WI38 (cell line): ENCODE measurements at regions not wholly inside any gene's neighbourhood (a gene's known extent, or its start where the extent isn't known, plus 50 kb on each side); places are given as distances from the start of the nearest gene placed in this dataset.

ENCODE experiments used
- H3K4me3 ChIP-seq: 2 replicates; pipeline ENCODE4 v1.5.1; 2011; ENCODE audit warnings: low read depth, mild to moderate bottlenecking, control low read depth, low read length
- TF ChIP-seq, protein P1 (sequence below): IDR thresholded peaks from 2 replicates; pipeline ENCODE4 v1.5.1; 2012; ENCODE audit warnings: low read depth, mild to moderate bottlenecking, control low read depth, low read length

DNA sequence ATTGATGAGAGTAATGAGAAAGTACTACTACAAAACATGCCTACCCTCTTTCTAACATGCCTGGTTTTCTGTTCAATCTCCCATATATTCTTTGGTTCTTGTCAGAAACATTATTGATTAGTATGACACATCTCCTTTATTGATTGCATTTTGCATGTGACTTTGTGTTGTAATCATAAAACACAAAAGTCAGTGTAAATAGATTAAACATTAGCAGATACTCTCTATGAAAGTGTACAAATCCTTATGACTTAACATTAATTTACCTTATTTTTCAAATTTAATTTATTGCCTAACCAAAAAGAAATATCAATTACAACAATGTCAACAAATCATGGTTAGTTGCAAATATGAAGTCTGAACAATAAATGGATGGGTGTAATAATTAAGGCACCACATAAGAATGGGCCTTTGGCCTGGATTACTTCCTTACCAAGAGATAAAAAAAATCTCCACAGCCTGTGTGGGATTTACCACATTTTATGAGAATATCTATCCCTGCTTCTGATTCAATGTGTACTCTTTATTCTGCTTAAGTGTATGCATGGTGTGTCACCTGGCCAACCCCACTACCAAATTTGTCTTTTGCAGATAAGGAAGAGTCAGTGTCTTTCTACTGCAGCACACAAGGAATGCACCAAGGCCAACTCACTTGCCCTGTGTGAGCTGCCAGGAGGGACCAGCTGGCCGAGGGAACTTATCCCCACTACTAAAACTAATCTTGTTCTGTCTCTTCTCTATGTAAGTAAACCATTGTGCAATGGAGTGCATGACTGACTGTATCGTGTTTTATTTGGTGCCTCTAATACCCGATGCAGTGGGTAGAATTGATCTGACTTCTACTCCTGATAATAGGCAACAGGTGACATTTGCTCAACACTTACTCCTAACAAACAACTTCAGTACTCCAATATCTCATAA, 1001.9 kb upstream of the CDH10 start:
- no peak overlapping the region for H3K4me3 ChIP-seq
- TF ChIP-seq, protein P1, sequence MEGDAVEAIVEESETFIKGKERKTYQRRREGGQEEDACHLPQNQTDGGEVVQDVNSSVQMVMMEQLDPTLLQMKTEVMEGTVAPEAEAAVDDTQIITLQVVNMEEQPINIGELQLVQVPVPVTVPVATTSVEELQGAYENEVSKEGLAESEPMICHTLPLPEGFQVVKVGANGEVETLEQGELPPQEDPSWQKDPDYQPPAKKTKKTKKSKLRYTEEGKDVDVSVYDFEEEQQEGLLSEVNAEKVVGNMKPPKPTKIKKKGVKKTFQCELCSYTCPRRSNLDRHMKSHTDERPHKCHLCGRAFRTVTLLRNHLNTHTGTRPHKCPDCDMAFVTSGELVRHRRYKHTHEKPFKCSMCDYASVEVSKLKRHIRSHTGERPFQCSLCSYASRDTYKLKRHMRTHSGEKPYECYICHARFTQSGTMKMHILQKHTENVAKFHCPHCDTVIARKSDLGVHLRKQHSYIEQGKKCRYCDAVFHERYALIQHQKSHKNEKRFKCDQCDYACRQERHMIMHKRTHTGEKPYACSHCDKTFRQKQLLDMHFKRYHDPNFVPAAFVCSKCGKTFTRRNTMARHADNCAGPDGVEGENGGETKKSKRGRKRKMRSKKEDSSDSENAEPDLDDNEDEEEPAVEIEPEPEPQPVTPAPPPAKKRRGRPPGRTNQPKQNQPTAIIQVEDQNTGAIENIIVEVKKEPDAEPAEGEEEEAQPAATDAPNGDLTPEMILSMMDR: no peak

DNA sequence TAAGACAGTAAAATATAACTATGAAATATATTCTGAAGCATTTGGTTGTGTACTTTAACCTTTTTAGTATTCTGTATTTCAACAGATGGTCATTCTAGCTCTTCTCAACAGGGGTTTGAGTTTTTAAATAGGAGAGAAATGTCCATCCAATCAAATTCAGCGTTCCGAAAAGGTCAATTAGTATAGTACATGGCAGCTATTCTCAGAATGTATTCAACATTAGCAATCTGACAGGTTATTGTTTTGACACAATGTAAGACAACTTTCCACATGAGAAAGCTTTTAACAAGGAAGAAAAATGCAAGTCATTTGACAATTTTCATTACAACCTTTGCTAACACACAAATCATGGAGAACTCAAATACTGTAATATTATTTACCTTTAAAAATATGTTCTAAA, 996.3 kb upstream of the CDH10 start:
- H3K4me3 ChIP-seq: no peak overlapping the region
- TF ChIP-seq, protein P1: no peak

DNA sequence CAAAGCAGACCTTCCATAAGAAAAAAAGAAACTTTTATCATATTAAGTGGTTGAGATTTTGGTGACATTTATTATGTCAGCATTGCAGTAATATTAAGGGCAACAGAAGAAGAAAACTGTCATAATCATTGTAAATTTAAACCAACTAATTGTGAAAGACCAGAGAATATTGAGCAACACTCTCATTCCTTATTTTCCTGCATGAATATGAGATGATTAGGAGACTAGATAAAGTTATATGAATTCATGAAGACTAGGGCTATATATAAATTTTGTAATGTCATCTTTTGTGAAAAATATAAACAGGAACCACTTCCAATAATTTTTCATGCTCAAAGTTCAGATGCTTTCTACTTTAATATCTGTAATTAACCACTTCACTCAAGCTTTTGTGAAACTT, 974.5 kb upstream of the CDH10 start:
- TF ChIP-seq, protein P1: no peak

DNA sequence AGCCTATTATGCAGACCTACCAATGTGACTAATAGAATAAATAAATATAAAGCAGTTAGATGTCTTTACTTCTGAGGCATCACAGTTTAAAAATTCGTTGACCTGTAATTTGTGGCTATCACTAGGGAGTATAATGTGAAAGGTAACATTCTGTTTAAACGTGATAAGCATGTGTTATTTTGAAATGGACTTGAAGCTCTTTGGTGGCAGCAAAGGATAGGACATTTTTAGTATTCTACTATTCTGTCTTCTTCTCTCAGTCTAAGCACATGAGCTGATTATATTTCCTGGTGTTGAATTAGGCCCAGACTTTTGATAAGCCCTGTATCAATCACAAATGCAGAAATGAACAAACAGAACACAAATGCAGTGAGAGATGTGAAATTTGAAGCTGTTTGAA, 974.0 kb upstream of the CDH10 start:
- H3K4me3 ChIP-seq: no peak overlapping the region
- TF ChIP-seq, protein P1: no peak

More for the DNA sequence above, 974.5 kb upstream of the CDH10 start:
- no peak overlapping the region for H3K4me3 ChIP-seq

DNA sequence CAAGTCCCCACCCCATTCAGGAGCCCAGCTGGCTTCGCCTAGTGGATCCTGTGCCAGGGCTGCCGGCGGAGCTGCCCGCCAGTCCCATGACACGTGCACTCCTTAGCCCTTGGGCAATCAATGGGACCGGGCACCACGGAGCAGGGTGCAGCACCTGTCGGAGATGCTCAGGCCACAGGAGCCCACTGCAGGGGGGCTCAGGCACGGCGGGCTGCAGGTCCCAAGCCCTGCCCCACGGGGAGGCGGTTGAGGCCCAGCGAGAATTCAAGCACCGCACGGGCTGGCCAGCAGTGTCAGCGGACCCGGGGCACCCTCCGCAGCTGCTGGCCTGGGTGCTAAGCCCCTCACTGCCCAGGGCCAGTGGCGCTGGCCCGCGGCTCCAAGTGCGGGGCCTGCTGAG, 969.7 kb upstream of the CDH10 start:
- H3K4me3 ChIP-seq: no peak overlapping the region
- TF ChIP-seq, protein P1: no peak

DNA sequence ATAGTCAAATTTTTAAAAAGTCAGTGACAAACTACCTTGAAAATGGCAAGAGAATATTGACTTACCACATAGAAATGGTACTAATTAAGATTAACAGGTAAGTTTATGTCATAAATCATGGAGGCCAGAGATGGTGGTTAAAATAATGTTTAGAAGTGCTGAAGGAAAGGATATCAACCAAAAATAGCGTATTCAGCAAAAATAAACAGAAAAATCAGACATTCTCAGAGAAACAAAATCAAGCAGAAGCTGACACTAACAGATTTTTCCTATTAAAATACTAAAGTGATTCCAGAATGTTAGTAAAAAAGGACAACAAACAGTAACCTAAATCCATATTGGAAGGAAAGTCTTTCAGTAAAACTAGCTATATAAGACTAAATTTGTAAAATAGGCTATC, 959.9 kb upstream of the CDH10 start:
- no peak overlapping the region for H3K4me3 ChIP-seq
- TF ChIP-seq, protein P1: no peak

DNA sequence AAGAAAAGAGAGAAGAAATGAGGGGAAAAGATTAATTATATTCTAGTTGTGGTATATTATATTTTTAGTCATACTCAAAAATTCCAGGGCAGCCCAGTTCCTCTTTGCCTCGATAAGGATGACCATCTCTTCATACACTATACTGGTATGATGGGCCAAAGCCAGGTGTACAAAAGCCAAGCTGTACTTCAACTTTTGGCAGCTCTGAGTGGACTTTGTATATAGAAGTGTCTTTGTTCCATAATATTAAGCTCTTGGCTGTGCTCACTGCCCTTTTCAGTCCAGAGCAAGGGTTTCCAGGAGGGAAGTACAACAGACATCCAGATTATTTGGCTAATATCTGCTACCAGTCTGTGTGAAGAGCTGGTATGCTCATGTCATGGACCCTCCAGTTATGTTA, 934.3 kb upstream of the CDH10 start:
- TF ChIP-seq, protein P1: no peak
- H3K4me3 ChIP-seq: no peak overlapping the region
